ENCODE measurements at regions not wholly inside any gene's neighbourhood (a gene's known extent, or its start where the extent isn't known, plus 50 kb on each side); places are given as distances from the start of the nearest gene placed in this dataset.

DNA sequence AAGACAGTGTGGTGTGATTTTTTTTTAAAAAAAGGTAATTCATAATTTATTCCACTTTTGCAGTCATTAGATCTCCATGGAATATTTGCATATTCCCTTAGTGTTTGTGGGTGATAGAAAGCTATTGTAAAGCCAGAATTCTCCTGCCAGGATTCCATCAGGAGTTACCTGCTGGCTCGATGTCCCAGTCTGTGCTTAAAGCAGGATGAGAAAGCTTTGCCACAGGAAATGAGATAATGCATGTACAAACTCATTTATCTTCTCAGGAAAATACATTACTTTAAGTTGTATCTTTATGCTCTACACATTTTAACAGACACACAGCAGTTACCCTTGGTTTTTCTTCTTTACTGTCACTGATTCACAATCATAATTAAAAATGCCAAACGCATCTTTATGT lies 553.0 kb downstream of the CD109 start:
- Histone ChIP-seq H3K4me2 (ENCODE audit: low read length) (no peak overlapping the region), H3K27me3 (ENCODE audit: insufficient read depth, low read length) (no peaks in the 10 kb centered on the region), H3K27ac (ENCODE audit: low read depth, low read length, poor library complexity, severe bottlenecking) (no peak overlapping the region), H3K4me3 (ENCODE audit: low read depth, low read length, poor library complexity, severe bottlenecking) (no peak overlapping the region), H2AFZ (ENCODE audit: low read length) (no peak overlapping the region), H3K4me1 (ENCODE audit: insufficient read depth, low read length, severe bottlenecking) (no peaks in the 10 kb centered on the region), H3K36me3 (ENCODE audit: insufficient read depth, low read length) (no peaks in the 10 kb centered on the region), H3F3A (ENCODE audit: insufficient read depth, low read length) (no peaks in the 10 kb centered on the region), H3K9ac (ENCODE audit: low read length) (no peak overlapping the region), H3K9me2 (ENCODE audit: low read depth, low read length) (no peaks in the 10 kb centered on the region), H3K9me3 (ENCODE audit: low read length) (no peaks in the 10 kb centered on the region), H4K20me1 (ENCODE audit: insufficient read depth, low read length) (no peaks in the 10 kb centered on the region), H3K79me2 (ENCODE audit: insufficient read depth, low read length) (no peaks in the 10 kb centered on the region)
- TF ChIP-seq EZH2 (IDR thresholded peaks at IDR 0.05; ENCODE audit: borderline replicate concordance, low read length) = no peak
- TF ChIP-seq, protein P1, sequence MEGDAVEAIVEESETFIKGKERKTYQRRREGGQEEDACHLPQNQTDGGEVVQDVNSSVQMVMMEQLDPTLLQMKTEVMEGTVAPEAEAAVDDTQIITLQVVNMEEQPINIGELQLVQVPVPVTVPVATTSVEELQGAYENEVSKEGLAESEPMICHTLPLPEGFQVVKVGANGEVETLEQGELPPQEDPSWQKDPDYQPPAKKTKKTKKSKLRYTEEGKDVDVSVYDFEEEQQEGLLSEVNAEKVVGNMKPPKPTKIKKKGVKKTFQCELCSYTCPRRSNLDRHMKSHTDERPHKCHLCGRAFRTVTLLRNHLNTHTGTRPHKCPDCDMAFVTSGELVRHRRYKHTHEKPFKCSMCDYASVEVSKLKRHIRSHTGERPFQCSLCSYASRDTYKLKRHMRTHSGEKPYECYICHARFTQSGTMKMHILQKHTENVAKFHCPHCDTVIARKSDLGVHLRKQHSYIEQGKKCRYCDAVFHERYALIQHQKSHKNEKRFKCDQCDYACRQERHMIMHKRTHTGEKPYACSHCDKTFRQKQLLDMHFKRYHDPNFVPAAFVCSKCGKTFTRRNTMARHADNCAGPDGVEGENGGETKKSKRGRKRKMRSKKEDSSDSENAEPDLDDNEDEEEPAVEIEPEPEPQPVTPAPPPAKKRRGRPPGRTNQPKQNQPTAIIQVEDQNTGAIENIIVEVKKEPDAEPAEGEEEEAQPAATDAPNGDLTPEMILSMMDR (IDR thresholded peaks at IDR 0.05; ENCODE audit: low read length) = no peak

DNA sequence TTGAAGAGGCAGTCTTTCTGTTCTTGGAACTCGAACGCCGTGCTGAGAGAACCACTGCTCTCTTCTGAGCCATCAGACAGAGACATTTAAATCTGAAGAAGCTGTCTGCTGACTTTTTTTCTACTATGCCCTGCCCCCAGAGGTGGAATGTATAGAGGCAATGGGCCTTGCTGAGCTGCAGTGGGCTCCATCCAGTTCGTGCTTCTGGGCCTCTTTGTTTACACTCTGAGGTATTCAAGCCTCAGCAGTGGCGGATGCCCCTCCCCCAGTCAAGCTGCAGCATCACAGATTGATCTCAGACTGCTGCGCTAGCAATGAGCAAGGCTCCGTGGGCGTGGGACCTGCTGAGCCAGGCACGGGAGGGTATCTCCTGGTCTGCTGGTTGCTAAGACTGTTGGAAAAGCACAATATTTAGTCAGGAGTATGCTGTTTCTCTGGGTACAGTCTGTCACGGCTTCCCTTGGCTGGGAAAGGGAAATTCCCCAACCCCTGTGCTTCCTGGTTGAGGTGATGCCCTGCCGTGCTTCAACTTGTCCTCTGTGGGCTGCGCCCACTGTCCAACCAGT lies 526.8 kb downstream of the CD109 start:
- Histone ChIP-seq H3K9me2 (ENCODE audit: low read depth, low read length) (no peaks in the 10 kb centered on the region), H3K9me3 (ENCODE audit: low read length) (no peaks in the 10 kb centered on the region), H3K4me3 (ENCODE audit: low read depth, low read length, poor library complexity, severe bottlenecking) (no peak overlapping the region), H3K9ac (ENCODE audit: low read length) (no peak overlapping the region), H3K27me3 (ENCODE audit: insufficient read depth, low read length) (no peaks in the 10 kb centered on the region), H3K27ac (ENCODE audit: low read depth, low read length, poor library complexity, severe bottlenecking) (no peak overlapping the region), H3K36me3 (ENCODE audit: insufficient read depth, low read length) (no peaks in the 10 kb centered on the region), H3K4me1 (ENCODE audit: insufficient read depth, low read length, severe bottlenecking) (no peaks in the 10 kb centered on the region), H3F3A (ENCODE audit: insufficient read depth, low read length) (no peaks in the 10 kb centered on the region), H2AFZ (ENCODE audit: low read length) (no peak overlapping the region), H3K4me2 (ENCODE audit: low read length) (no peak overlapping the region), H4K20me1 (ENCODE audit: insufficient read depth, low read length) (no peaks in the 10 kb centered on the region), H3K79me2 (ENCODE audit: insufficient read depth, low read length) (no peaks in the 10 kb centered on the region)
- TF ChIP-seq, protein P1 (IDR thresholded peaks at IDR 0.05; ENCODE audit: low read length) = no peak
- no peak for TF ChIP-seq EZH2 (IDR thresholded peaks at IDR 0.05; ENCODE audit: borderline replicate concordance, low read length)

DNA sequence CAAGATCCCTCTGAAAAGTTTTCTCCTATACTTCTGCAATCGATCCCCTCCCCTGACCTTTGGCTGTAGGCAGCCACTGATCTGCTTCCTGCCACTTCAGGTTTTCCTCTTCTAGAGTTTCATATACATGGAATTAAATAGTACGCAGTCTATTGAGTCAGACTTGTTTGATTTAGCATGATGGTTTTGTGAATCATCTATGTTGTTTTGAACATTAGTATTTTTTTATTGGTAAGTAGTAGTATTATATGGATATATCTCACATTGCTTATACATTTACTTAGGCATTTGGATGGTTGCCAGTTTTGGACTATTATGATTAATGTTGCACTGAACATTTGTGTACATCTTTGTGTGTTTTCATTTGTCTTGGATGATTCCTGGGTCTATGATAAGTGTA lies 518.0 kb downstream of the CD109 start:
- Histone ChIP-seq H3K27me3 (ENCODE audit: insufficient read depth, low read length) (no peaks in the 10 kb centered on the region), H3K4me3 (ENCODE audit: low read depth, low read length, poor library complexity, severe bottlenecking) (no peak overlapping the region), H3K4me1 (ENCODE audit: insufficient read depth, low read length, severe bottlenecking) (no peaks in the 10 kb centered on the region), H2AFZ (ENCODE audit: low read length) (no peak overlapping the region), H3K27ac (ENCODE audit: low read depth, low read length, poor library complexity, severe bottlenecking) (no peak overlapping the region), H3K9me2 (ENCODE audit: low read depth, low read length) (no peaks in the 10 kb centered on the region), H3F3A (ENCODE audit: insufficient read depth, low read length) (no peaks in the 10 kb centered on the region), H3K9me3 (ENCODE audit: low read length) (no peaks in the 10 kb centered on the region), H3K79me2 (ENCODE audit: insufficient read depth, low read length) (no peaks in the 10 kb centered on the region), H3K36me3 (ENCODE audit: insufficient read depth, low read length) (no peaks in the 10 kb centered on the region), H3K9ac (ENCODE audit: low read length) (no peak overlapping the region), H3K4me2 (ENCODE audit: low read length) (no peak overlapping the region), H4K20me1 (ENCODE audit: insufficient read depth, low read length) (no peaks in the 10 kb centered on the region)
- TF ChIP-seq EZH2 (IDR thresholded peaks at IDR 0.05; ENCODE audit: borderline replicate concordance, low read length) = no peak

DNA sequence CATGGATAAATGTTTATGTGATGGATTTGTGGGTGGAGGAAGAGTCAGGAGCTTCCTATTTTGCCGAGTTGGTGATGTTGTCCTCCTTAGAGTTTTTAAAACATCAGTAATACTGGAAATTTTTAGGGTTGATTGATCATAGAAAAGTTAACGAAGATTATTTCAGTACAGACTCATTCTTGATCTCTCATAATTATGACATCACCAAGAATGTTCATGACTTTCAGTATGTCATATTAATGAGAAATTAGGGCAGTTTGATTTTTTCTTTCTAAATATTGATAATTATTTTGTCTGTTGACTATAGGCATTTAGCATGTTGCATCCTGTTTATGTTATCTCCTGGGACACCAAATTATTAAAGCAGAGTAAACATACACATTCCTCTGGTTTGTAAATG lies 512.2 kb downstream of the CD109 start:
- no peaks in the 10 kb centered on the region for H3K9me2 ChIP-seq (ENCODE audit: low read depth, low read length)
- no peak overlapping the region for H3K4me2 ChIP-seq (ENCODE audit: low read length)
- TF ChIP-seq EZH2 (IDR thresholded peaks at IDR 0.05; ENCODE audit: borderline replicate concordance, low read length) = no peak
- TF ChIP-seq, protein P1 (IDR thresholded peaks at IDR 0.05; ENCODE audit: low read length) = no peak
- H3K27ac ChIP-seq (ENCODE audit: low read depth, low read length, poor library complexity, severe bottlenecking) = no peak overlapping the region
- no peak overlapping the region for H2AFZ ChIP-seq (ENCODE audit: low read length)
- H3K9ac ChIP-seq (ENCODE audit: low read length) = no peak overlapping the region
- H3K36me3 ChIP-seq (ENCODE audit: insufficient read depth, low read length) = no peaks in the 10 kb centered on the region
- no peaks in the 10 kb centered on the region for H3K9me3 ChIP-seq (ENCODE audit: low read length)
- no peaks in the 10 kb centered on the region for H3K27me3 ChIP-seq (ENCODE audit: insufficient read depth, low read length)
- no peaks in the 10 kb centered on the region for H3K4me1 ChIP-seq (ENCODE audit: insufficient read depth, low read length, severe bottlenecking)
- H3K4me3 ChIP-seq (ENCODE audit: low read depth, low read length, poor library complexity, severe bottlenecking) = no peak overlapping the region
- no peaks in the 10 kb centered on the region for H3K79me2 ChIP-seq (ENCODE audit: insufficient read depth, low read length)
- H4K20me1 ChIP-seq (ENCODE audit: insufficient read depth, low read length) = no peaks in the 10 kb centered on the region
- H3F3A ChIP-seq (ENCODE audit: insufficient read depth, low read length) = no peaks in the 10 kb centered on the region
